Cardiac muscle cell (in vitro differentiated cells and primary cell): ENCODE measurements at regions not wholly inside any gene's neighbourhood (a gene's known extent, or its start where the extent isn't known, plus 50 kb on each side); places are given as distances from the start of the nearest gene placed in this dataset.

Source experiments
- DNase-seq, 2 donors: peaks; one replicate each; pipeline versions ENCODE4 v3.0.0 to v3.0.0-alpha.2; 2010 to 2017; ENCODE audit warnings: low read depth in 1 of 2, low spot score in 1 of 2
- H3K27ac ChIP-seq: fragments of 200-600 bp; sonication (generic); 2 replicates; pipeline ENCODE4 v1.5.1; 2016
- H3K27me3 ChIP-seq: fragments of 200-600 bp; sonication (generic); 2 replicates; pipeline ENCODE4 v1.6.0; 2016; ENCODE audit warnings: control low read depth
- H3K36me3 ChIP-seq: fragments of 200-600 bp; sonication (generic); 2 replicates; pipeline ENCODE4 v1.5.1; 2016; ENCODE audit warnings: control low read depth
- H3K4me1 ChIP-seq: fragments of 200-600 bp; sonication (generic); 2 replicates; pipeline ENCODE4 v1.8.1; 2017; ENCODE audit warnings: low read depth, mild to moderate bottlenecking, mixed run types
- H3K4me3 ChIP-seq: fragments of 200-600 bp; sonication (generic); 2 replicates; pipeline ENCODE4 v1.5.1; 2016; ENCODE audit warnings: mild to moderate bottlenecking
- H3K9me3 ChIP-seq: fragments of 200-600 bp; sonication (generic); 2 replicates; pipeline ENCODE4 v1.5.1; 2017; ENCODE audit warnings: low read depth, mild to moderate bottlenecking, control low read depth
- CTCF ChIP-seq: IDR thresholded peaks from 2 replicates; pipeline ENCODE4 v1.5.1; 2012; ENCODE audit warnings: low read depth, mild to moderate bottlenecking, low read length

- no peaks in the 10 kb centered on the region for H3K9me3 ChIP-seq
- H3K4me3 ChIP-seq: no peak overlapping the region
- H3K36me3 ChIP-seq: no peaks in the 10 kb centered on the region
- no peak for TF ChIP-seq CTCF
- peak overlapping the region; percentile 95 for H3K27ac ChIP-seq
- no peaks in the 10 kb centered on the region for H3K27me3 ChIP-seq
- peak; percentile 33 to 75 for DNase-seq
- peaks cover 22% of the 10 kb centered on the region for H3K4me1 ChIP-seq
Measured at GRCh38 chr18:73793386-73793785, 354.2 kb downstream of the FBXO15 start.

GRCh38 chr18:73791081-73791480 is 356.6 kb downstream of the FBXO15 start:
- Histone ChIP-seq H3K27ac (no peak overlapping the region), H3K9me3 (no peaks in the 10 kb centered on the region), H3K36me3 (no peaks in the 10 kb centered on the region), H3K27me3 (no peaks in the 10 kb centered on the region), H3K4me3 (no peak overlapping the region), H3K4me1 (peaks cover 22% of the 10 kb centered on the region)
- TF ChIP-seq CTCF: no peak
- DNase-seq: no peak

GRCh38 chr18:73790587-73790986 is 357.0 kb downstream of the FBXO15 start:
- H3K27me3 ChIP-seq: no peaks in the 10 kb centered on the region
- DNase-seq: no peak
- no peak for TF ChIP-seq CTCF
- no peaks in the 10 kb centered on the region for H3K9me3 ChIP-seq
- H3K4me1 ChIP-seq: peaks cover 22% of the 10 kb centered on the region
- no peak overlapping the region for H3K27ac ChIP-seq
- no peak overlapping the region for H3K4me3 ChIP-seq
- no peaks in the 10 kb centered on the region for H3K36me3 ChIP-seq

DNA sequence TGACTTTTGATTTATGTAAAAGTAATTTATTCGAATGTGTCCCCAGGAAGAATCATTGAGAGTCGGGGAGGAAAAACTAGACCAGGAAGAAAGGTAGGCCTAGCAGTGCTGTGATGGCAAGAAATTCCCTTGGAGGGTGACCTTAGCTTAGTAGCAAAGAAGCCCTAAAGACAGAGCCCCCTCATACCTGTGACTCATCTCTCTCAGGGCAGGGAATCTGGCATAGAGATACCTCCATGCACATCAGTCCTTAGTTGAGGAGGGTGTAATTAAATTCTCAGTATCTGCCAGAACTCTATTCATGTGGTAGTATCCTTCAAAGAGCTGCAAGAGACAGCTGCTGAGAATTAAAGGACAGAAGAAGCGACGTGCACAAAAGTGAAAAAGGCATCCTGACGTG is 360.3 kb downstream of the FBXO15 start:
- Histone ChIP-seq H3K9me3 (no peaks in the 10 kb centered on the region), H3K4me3 (no peak overlapping the region), H3K4me1 (peaks cover 8% of the 10 kb centered on the region), H3K36me3 (no peaks in the 10 kb centered on the region), H3K27me3 (no peaks in the 10 kb centered on the region), H3K27ac (no peak overlapping the region)
- DNase-seq: no peak
- TF ChIP-seq CTCF: no peak

DNA sequence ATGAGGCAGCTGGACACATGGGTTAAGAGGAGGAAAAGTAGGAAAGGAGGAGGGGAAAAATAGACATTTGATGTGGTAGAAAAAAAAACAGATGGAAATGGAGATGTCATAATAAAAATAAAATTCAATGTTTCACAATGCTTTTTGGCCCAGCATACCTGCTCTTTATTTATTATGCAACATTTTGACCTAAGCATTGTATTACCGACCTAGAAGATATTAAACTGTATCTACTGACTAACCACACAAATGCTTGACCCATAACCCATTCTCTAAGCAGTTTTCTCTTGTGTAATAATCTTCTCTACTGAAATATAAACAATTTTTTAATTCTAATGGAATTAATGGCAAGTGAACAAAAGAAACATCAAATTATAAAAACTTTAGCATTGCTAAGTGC is 362.3 kb downstream of the FBXO15 start:
- Histone ChIP-seq H3K4me1 (peaks cover 8% of the 10 kb centered on the region), H3K4me3 (no peak overlapping the region), H3K27ac (no peak overlapping the region), H3K9me3 (no peaks in the 10 kb centered on the region), H3K36me3 (no peaks in the 10 kb centered on the region), H3K27me3 (no peaks in the 10 kb centered on the region)
- peak in 1 of 2 donors; percentile 59 for DNase-seq
- no peak for TF ChIP-seq CTCF

DNA sequence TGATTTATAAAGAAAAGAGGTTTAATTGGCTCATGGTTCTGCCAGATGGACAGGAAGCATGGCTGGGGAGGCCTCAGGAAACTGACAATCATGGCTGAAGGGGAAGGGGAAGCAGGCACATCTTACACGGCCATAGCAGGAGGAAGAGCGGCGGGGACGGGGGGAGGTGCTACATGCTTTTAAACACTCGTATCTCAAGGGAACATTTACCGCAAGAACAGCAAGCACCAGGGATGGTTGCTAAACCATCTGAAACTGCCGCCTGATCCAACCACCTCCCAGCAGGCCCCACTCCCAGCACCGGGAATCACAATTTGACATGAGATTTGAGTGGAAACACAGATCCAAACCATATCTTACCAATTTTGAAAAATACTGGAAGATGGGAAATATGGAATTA is 362.8 kb downstream of the FBXO15 start:
- no peaks in the 10 kb centered on the region for H3K36me3 ChIP-seq
- TF ChIP-seq CTCF: no peak
- no peak overlapping the region for H3K27ac ChIP-seq
- H3K4me1 ChIP-seq: peaks cover 8% of the 10 kb centered on the region
- DNase-seq: peak in 1 of 2 donors; percentile 23
- H3K4me3 ChIP-seq: no peak overlapping the region
- H3K9me3 ChIP-seq: no peaks in the 10 kb centered on the region
- H3K27me3 ChIP-seq: no peaks in the 10 kb centered on the region
